Activated CD8-positive, alpha-beta T cell treated with anti-CD3 and anti-CD28 coated beads for 36 hours (primary cell): ENCODE measurements at regions not wholly inside any gene's neighbourhood (a gene's known extent, or its start where the extent isn't known, plus 50 kb on each side); places are given as distances from the start of the nearest gene placed in this dataset.

Experiments used
- ATAC-seq: fragments of 200-7000 bp; cut with Tn5 transposase; one replicate; pipeline ENCODE4 v1.10.0; 2021; ENCODE audit warnings: mild to moderate bottlenecking, moderate library complexity
- CTCF ChIA-PET: fragments of 350-600 bp; sonication (Branson Sonifier 250); formaldehyde crosslinking; loops from one replicate; lab custom pipeline; 2021; ENCODE audit warnings: antibody characterized with exemption; lab: Charles Lee
- POLR2A ChIA-PET: fragments of 350-600 bp; sonication (Branson Sonifier 250); formaldehyde crosslinking; loops from one replicate; lab custom pipeline; 2021; ENCODE audit warnings: antibody characterized with exemption; lab: Charles Lee
- DNase-seq: peaks from one replicate; pipeline ENCODE4 v3.0.0-alpha.2; 2020
- H3K27ac Mint-ChIP-seq: one replicate; pipeline ENCODE4 v1.8.0; 2021; ENCODE audit warnings: mild to moderate bottlenecking, mixed read lengths
- H3K27me3 Mint-ChIP-seq: one replicate; pipeline ENCODE4 v1.8.0; 2021; ENCODE audit warnings: mixed read lengths
- H3K36me3 Mint-ChIP-seq: one replicate; pipeline ENCODE4 v1.8.0; 2021; ENCODE audit warnings: low read depth, mixed read lengths
- H3K4me1 Mint-ChIP-seq: one replicate; pipeline ENCODE4 v1.8.0; 2021; ENCODE audit warnings: low read depth, mixed read lengths
- H3K4me3 Mint-ChIP-seq: one replicate; pipeline ENCODE4 v1.8.0; 2021; ENCODE audit warnings: mild to moderate bottlenecking, moderate library complexity, mixed read lengths
- H3K9me3 Mint-ChIP-seq: one replicate; pipeline ENCODE4 v1.8.0; 2021; ENCODE audit warnings: mixed read lengths
- CTCF ChIP-seq: fragments of 200-600 bp; IDR thresholded peaks from one replicate; pipeline ENCODE4 v1.8.0; 2022; ENCODE audit warnings: antibody characterized with exemption, mild to moderate bottlenecking
- intact Hi-C: fragments of 100-400 bp; cut with micrococcal nuclease; formaldehyde crosslinking; loops from one replicate; pipeline ENCODE4 v1.10.0; 2022

- POLR2A ChIA-PET = no interaction called here
- intact Hi-C loops = no loop called here
- Mint-ChIP-seq H3K4me3 (no peak overlapping the region), H3K27me3 (peaks cover 1% of the 10 kb centered on the region), H3K9me3 (no peaks in the 10 kb centered on the region), H3K36me3 (no peaks in the 10 kb centered on the region), H3K4me1 (no peaks in the 10 kb centered on the region), H3K27ac (no peak overlapping the region)
- no peak for ATAC-seq
- CTCF ChIA-PET = interaction anchor here (0.9 kb wide), 1 partner anchor 98 kb away, joined by 3 read pairs; no protein-coding TSS in a partner anchor
- no peak for DNase-seq
- TF ChIP-seq CTCF = no peak
Observed at GRCh38 chr19:30909216-30909615, 440.0 kb downstream of the TSHZ3 start.

GRCh38 chr19:30908262-30908771 is 440.9 kb downstream of the TSHZ3 start:
- H3K9me3 Mint-ChIP-seq = no peaks in the 10 kb centered on the region
- no peak overlapping the region for H3K27ac Mint-ChIP-seq
- no peak for ATAC-seq
- no peak overlapping the region for H3K4me3 Mint-ChIP-seq
- intact Hi-C loops = no loop called here
- DNase-seq = no peak
- no peaks in the 10 kb centered on the region for H3K36me3 Mint-ChIP-seq
- CTCF ChIA-PET = no interaction called here
- no peak for TF ChIP-seq CTCF
- POLR2A ChIA-PET = no interaction called here
- peaks cover 1% of the 10 kb centered on the region for H3K27me3 Mint-ChIP-seq
- H3K4me1 Mint-ChIP-seq = no peaks in the 10 kb centered on the region

- Mint-ChIP-seq H3K27me3 (peaks cover 1% of the 10 kb centered on the region), H3K27ac (no peak overlapping the region), H3K4me3 (no peak overlapping the region), H3K4me1 (no peaks in the 10 kb centered on the region), H3K36me3 (no peaks in the 10 kb centered on the region), H3K9me3 (no peaks in the 10 kb centered on the region)
- no peak for TF ChIP-seq CTCF
- ChIA-PET POLR2A (no interaction called here), CTCF (no interaction called here)
- intact Hi-C loops = loop anchor here (2.0 kb wide), 1 partner anchor 30 kb away; no protein-coding TSS in a partner anchor
- ATAC-seq (no peak), DNase-seq (no peak)
Observed at GRCh38 chr19:30906871-30907270, 442.4 kb downstream of the TSHZ3 start.

- no peak for ATAC-seq
- POLR2A ChIA-PET = no interaction called here
- H3K4me3 Mint-ChIP-seq = no peak overlapping the region
- H3K36me3 Mint-ChIP-seq = no peaks in the 10 kb centered on the region
- H3K27me3 Mint-ChIP-seq = no peaks in the 10 kb centered on the region
- no peaks in the 10 kb centered on the region for H3K4me1 Mint-ChIP-seq
- H3K9me3 Mint-ChIP-seq = no peaks in the 10 kb centered on the region
- CTCF ChIA-PET = no interaction called here
- TF ChIP-seq CTCF = no peak
- DNase-seq = no peak
- intact Hi-C loops = no loop called here
- H3K27ac Mint-ChIP-seq = no peak overlapping the region
Observed at GRCh38 chr19:30900051-30900450, 449.2 kb downstream of the TSHZ3 start.

- ATAC-seq (no peak), DNase-seq (no peak)
- intact Hi-C loops = no loop called here
- no peaks in the 10 kb centered on the region for H3K36me3 Mint-ChIP-seq
- H3K27me3 Mint-ChIP-seq = no peaks in the 10 kb centered on the region
- H3K4me1 Mint-ChIP-seq = no peaks in the 10 kb centered on the region
- H3K27ac Mint-ChIP-seq = no peak overlapping the region
- CTCF ChIA-PET = no interaction called here
- POLR2A ChIA-PET = no interaction called here
- H3K9me3 Mint-ChIP-seq = no peaks in the 10 kb centered on the region
- no peak overlapping the region for H3K4me3 Mint-ChIP-seq
- no peak for TF ChIP-seq CTCF
Observed at GRCh38 chr19:30898353-30899103, 450.7 kb downstream of the TSHZ3 start.
